ENCODE measurements at regions not wholly inside any gene's neighbourhood (a gene's known extent, or its start where the extent isn't known, plus 50 kb on each side); places are given as distances from the start of the nearest gene placed in this dataset.
A peak's percentile ranks its signal among the peaks of the same experiment; 100 is the strongest.

- Histone ChIP-seq H3K9me3 (no peaks in the 10 kb centered on the region), H3K27ac (no peak overlapping the region), H3K4me3 (no peak overlapping the region), H3K36me3 (no peaks in the 10 kb centered on the region), H3K27me3 (no peaks in the 10 kb centered on the region), H3K4me1 (no peaks in the 10 kb centered on the region)
- ATAC-seq (ENCODE audit: low FRiP score in 2 of 2) = no peak
- no peak for DNase-seq
- no peak for TF ChIP-seq POLR2A (IDR thresholded peaks at IDR 0.05)
- TF ChIP-seq EP300 (IDR thresholded peaks at IDR 0.05) = no peak
- TF ChIP-seq POLR2AphosphoS5 (IDR thresholded peaks at IDR 0.05) = no peak
- TF ChIP-seq, protein P1, sequence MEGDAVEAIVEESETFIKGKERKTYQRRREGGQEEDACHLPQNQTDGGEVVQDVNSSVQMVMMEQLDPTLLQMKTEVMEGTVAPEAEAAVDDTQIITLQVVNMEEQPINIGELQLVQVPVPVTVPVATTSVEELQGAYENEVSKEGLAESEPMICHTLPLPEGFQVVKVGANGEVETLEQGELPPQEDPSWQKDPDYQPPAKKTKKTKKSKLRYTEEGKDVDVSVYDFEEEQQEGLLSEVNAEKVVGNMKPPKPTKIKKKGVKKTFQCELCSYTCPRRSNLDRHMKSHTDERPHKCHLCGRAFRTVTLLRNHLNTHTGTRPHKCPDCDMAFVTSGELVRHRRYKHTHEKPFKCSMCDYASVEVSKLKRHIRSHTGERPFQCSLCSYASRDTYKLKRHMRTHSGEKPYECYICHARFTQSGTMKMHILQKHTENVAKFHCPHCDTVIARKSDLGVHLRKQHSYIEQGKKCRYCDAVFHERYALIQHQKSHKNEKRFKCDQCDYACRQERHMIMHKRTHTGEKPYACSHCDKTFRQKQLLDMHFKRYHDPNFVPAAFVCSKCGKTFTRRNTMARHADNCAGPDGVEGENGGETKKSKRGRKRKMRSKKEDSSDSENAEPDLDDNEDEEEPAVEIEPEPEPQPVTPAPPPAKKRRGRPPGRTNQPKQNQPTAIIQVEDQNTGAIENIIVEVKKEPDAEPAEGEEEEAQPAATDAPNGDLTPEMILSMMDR (IDR thresholded peaks at IDR 0.05) = no peak
- 56 to 63% methylated on average over 1 of the region's 1 CpG for WGBS, 2 donors
Measured at GRCh38 chr21:27155130-27155500, 188.2 kb upstream of the ADAMTS5 start.

DNA sequence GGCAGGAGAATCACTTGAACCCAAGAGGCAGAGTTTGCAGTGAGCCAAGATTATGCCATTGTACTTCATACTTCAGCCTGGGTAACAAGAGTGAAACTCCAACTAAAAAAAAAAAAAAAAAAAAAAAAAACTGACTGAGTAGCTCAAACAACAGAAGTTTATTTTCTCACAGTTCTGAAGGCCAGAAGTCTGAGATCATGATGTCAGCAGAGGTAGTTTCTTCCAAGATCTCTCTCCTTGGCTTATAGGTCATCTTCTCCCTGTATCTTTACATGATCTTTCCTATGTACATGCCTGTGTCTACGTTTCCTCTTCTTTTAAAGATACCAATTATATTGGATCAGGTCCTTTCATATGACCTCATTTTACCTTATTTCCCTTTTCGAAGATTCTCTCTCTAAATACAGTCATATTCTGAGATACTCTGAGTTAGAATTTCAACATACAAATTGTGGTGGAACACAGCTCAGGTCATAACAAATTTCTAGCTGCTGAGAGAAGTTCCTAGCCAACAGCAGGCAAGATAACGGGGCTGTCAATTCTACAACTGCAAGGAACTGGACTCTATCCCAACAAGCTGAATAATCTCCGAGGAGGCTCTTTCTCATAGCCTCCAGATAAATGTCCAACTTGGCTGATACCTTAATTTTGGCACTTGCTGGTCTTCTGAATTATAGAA lies 187.7 kb upstream of the ADAMTS5 start:
- peak in 1 of 2 donors; percentile 76 for ATAC-seq (ENCODE audit: low FRiP score in 2 of 2)
- WGBS, 2 donors = 68 to 73% methylated on average over 4 of the region's 4 CpGs

GRCh38 chr21:27152996-27153395 lies 186.1 kb upstream of the ADAMTS5 start:
- Histone ChIP-seq H3K9me3 (no peaks in the 10 kb centered on the region), H3K4me3 (no peak overlapping the region), H3K27me3 (no peaks in the 10 kb centered on the region), H3K27ac (no peak overlapping the region), H3K4me1 (no peaks in the 10 kb centered on the region), H3K36me3 (no peaks in the 10 kb centered on the region)
- ATAC-seq (ENCODE audit: low FRiP score in 2 of 2) (no peak), DNase-seq (no peak)
- TF ChIP-seq EP300 (IDR thresholded peaks at IDR 0.05) = no peak
- no peak for TF ChIP-seq POLR2A (IDR thresholded peaks at IDR 0.05)
- no peak for TF ChIP-seq POLR2AphosphoS5 (IDR thresholded peaks at IDR 0.05)
- TF ChIP-seq, protein P1 (IDR thresholded peaks at IDR 0.05) = no peak

More for the DNA sequence above, 187.7 kb upstream of the ADAMTS5 start:
- no peaks in the 10 kb centered on the region for H3K27me3 ChIP-seq
- no peaks in the 10 kb centered on the region for H3K9me3 ChIP-seq
- TF ChIP-seq POLR2A (IDR thresholded peaks at IDR 0.05) = no peak
- TF ChIP-seq POLR2AphosphoS5 (IDR thresholded peaks at IDR 0.05) = no peak
- TF ChIP-seq, protein P1 (IDR thresholded peaks at IDR 0.05) = no peak
- TF ChIP-seq EP300 (IDR thresholded peaks at IDR 0.05) = no peak
- H3K4me1 ChIP-seq = no peaks in the 10 kb centered on the region
- H3K27ac ChIP-seq = no peak overlapping the region
- no peak overlapping the region for H3K4me3 ChIP-seq
- no peak for DNase-seq
- no peaks in the 10 kb centered on the region for H3K36me3 ChIP-seq

DNA sequence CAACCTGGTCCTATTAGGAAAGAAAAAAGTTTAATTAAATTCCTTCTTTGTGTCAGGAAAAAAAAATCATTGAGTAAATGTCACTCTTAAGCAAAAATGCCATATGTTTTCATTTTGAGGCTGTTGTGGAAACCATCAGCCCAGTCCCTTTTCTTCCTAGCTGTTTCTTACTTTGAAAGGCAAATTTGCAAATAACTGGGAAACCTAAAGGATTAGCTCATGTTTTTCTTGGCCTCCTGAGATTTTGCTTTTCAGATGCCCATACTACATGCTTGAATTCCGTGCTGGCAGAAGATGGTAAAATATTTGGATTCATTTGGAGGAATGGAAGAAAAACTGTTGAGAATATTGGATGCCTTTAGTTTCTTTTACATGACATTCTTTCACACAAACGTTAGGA lies 182.1 kb upstream of the ADAMTS5 start:
- Histone ChIP-seq H3K4me1 (no peaks in the 10 kb centered on the region), H3K27me3 (no peaks in the 10 kb centered on the region), H3K27ac (no peak overlapping the region), H3K4me3 (no peak overlapping the region), H3K9me3 (no peaks in the 10 kb centered on the region), H3K36me3 (no peaks in the 10 kb centered on the region)
- DNase-seq (no peak), ATAC-seq (ENCODE audit: low FRiP score in 2 of 2) (no peak)
- TF ChIP-seq EP300 (IDR thresholded peaks at IDR 0.05) = no peak
- TF ChIP-seq POLR2A (IDR thresholded peaks at IDR 0.05) = no peak
- no peak for TF ChIP-seq POLR2AphosphoS5 (IDR thresholded peaks at IDR 0.05)
- TF ChIP-seq, protein P1 (IDR thresholded peaks at IDR 0.05) = no peak
- 56 to 61% methylated on average over 2 of the region's 2 CpGs for WGBS, 2 donors

- no peaks in the 10 kb centered on the region for H3K27me3 ChIP-seq
- no peak overlapping the region for H3K27ac ChIP-seq
- WGBS, 2 donors = 83 to 92% methylated on average over 1 of the region's 1 CpG
- ATAC-seq (ENCODE audit: low FRiP score in 2 of 2) (no peak), DNase-seq (no peak)
- no peaks in the 10 kb centered on the region for H3K9me3 ChIP-seq
- H3K36me3 ChIP-seq = no peaks in the 10 kb centered on the region
- H3K4me3 ChIP-seq = no peak overlapping the region
- TF ChIP-seq, protein P1 (IDR thresholded peaks at IDR 0.05) = no peak
- TF ChIP-seq POLR2AphosphoS5 (IDR thresholded peaks at IDR 0.05) (no peak), POLR2A (IDR thresholded peaks at IDR 0.05) (no peak), EP300 (IDR thresholded peaks at IDR 0.05) (no peak)
- no peaks in the 10 kb centered on the region for H3K4me1 ChIP-seq
Measured at GRCh38 chr21:27146268-27146667, 179.4 kb upstream of the ADAMTS5 start.
